ENCODE measurements at regions not wholly inside any gene's neighbourhood (a gene's known extent, or its start where the extent isn't known, plus 50 kb on each side); places are given as distances from the start of the nearest gene placed in this dataset.

DNA sequence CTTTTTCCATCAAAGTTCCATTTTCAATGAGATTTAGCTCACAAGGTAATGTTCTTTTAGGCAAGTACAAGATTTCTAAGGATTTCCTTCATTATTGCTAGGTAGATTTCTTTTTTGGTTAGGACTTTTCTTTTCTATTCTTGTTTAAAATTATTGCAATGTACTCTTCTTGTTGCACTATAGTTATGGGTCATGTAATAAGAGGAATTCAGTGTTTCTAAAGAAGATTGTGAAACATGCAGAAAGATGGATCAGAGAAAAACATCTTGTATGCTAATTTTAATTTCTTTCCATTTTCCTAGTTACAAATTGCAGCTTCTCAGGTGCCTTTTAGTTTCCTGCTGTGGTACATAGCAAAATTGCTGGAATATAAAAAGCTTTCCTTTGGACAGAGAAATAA lies 56.1 kb downstream of the BTG1 start:
- no peak for DNase-seq (ENCODE audit: low spot score)

DNA sequence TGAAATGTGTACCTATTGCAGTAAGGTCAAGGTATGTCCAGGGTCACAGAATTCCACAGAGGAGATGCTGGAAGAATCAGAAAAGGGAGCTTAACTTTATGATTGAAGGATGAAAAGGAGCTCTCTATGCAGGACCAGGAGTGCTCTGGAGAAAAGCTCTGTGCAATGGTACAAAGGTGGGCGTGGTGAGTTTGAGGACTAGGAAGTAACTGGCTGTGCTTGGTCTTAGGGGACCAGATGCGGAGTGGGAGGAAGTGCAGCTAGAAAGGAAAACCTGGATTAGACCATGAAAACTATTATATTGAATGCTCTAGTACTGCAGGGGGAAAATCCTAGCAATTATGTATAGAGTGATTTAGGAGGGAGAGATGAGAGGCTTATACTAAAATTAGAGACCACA lies 56.8 kb downstream of the BTG1 start:
- no peak for DNase-seq (ENCODE audit: low spot score)
- in situ Hi-C loops (cut with HindIII; ENCODE audit: low sequenced_read_pairs) = no loop called here

More for the DNA sequence above, 56.1 kb downstream of the BTG1 start:
- in situ Hi-C loops (cut with HindIII; ENCODE audit: low sequenced_read_pairs) = no loop called here

DNA sequence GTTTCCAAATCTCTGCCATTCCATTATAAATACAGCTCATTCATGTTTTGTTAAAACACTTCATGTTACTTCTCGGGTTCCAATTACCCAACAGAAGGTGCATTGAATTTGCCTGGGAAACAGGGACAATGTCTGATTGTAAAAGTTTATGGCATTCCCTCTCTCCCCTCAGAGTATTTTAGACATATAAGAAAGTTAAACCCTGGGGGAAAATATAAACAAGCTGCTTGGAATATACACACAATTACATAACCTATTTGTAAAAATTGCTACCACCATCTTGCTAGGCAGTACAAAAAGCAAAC lies 60.0 kb downstream of the BTG1 start:
- in situ Hi-C loops (cut with HindIII; ENCODE audit: low sequenced_read_pairs) = no loop called here
- no peak for DNase-seq (ENCODE audit: low spot score)

DNA sequence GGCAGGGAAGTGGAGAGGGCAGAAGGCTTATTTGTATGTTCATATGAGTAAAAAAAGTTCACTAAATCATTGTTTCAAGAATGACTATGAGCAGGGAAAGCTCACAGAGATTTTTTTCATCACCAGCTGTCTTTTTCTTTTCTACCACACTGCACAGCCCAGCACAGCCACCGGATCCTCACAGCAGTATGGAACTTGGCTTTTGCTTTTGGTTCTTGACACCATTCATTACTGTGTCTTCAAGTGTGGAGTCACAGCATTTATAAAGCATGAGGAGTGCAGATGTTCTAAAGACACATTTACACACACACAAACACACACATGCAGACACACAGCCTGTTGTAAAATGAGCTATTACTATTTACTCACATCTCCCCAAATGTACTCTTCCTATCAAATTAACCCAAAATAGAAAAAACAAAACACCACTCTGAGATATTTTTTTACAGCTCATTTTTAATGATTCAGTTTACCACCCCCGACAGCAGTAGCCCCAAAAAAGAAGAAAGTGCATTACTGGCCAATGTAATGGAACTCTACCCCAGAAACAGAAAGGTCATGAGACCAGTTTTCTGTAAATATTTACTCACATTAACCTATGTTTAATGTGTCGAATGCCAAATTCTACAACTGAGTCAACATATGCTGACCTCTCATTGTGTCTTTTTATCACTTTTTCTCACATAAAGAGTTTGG lies 60.5 kb downstream of the BTG1 start:
- in situ Hi-C loops (cut with HindIII; ENCODE audit: low sequenced_read_pairs) = no loop called here
- DNase-seq (ENCODE audit: low spot score) = no peak

DNA sequence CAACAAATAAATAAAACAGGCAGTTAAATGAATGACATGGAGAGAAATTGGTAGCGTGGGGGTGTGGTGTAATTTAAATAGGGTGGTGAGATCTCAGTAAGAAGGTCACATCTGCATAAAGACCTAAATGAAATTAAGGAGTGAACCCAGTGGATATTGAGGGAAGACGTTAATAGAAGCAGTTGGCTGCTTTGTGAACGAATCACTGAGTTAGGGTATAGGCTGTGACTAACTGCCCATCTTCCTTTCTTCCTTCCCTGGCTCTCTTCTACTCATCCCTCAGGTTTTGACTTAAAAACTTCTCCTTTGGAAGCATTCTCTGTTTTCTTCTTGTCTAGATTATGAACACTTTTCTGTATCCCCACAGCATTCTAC lies 64.7 kb downstream of the BTG1 start:
- DNase-seq (ENCODE audit: low spot score) = no peak
- in situ Hi-C loops (cut with HindIII; ENCODE audit: low sequenced_read_pairs) = no loop called here

DNA sequence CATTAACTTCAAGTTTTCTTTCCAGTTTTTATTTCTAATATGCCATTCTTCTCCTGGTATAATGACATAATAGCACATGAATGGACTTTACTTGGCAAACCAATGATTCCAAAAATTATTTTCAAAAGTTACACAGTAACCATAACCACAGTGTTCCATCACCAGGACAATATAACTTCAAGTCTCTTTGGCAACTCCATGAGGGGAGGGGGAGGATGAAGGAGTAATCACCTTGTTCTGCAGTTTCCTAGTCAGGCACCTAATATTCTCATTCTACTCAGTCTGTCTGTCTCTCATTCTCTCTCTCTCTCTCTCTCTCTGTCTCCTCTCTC lies 66.6 kb downstream of the BTG1 start:
- no peak for DNase-seq (ENCODE audit: low spot score)
- in situ Hi-C loops (cut with HindIII; ENCODE audit: low sequenced_read_pairs) = no loop called here

DNA sequence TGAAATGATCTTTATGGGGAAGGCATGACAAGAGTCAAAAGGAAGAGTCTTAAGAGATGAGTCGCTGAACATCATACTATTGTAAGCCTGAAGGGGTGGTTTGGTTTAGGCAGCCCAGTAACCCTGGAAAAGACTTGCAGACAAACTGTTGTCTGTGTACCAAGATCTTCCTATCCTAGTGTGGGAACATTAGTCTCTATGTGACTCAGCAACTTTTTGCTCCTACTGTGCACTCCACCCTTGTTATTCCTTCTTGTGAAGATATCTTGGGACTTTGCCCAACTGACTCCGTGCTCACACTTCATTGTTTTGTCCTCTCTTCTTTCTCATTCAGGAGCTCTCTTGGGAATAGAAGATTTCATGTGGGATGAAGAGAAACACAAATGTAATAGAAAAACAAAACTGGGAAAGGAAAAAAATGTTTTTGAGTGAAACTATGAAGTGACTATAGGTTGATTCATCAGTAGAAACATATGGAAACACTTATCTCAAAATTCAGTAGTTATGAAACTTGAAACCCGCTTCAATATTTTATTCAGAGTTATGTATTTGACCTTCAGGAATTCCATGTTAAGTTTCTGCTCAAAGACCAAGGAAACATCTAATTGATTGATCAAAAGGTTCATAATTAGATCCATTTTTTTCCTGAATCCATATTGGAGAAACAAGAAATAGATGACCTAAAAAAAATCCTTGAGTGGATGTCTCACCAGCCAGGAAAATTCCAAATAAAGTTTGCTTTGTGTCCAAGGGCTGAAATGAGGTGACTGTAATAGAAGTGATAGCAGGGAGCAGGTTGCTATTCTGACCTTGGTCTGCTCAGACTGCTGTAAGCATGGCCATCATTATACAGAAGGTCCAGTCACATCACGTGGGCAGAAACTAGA lies 67.2 kb downstream of the BTG1 start:
- no peak for DNase-seq (ENCODE audit: low spot score)
- in situ Hi-C loops (cut with HindIII; ENCODE audit: low sequenced_read_pairs) = no loop called here

DNA sequence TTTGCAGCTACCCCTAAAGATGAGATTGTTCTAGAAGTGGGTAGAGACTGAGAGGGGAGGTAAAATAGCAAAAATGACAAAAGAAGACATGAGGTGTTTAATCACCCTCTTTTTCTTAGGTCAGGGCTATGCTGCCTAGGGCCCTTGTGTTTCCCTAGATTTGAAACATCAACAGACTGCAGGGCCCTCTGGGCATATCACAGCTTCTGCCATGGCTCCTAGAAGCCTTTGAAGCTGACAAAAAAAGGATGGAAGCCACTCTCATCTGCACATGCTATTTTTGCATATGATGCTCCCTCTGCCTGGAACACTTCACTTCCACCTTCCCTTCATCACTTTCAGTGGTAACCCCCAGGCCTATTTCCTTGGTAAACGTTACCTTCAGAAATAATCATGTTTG lies 68.1 kb downstream of the BTG1 start:
- in situ Hi-C loops (cut with HindIII; ENCODE audit: low sequenced_read_pairs) = no loop called here
- DNase-seq (ENCODE audit: low spot score) = no peak

DNA sequence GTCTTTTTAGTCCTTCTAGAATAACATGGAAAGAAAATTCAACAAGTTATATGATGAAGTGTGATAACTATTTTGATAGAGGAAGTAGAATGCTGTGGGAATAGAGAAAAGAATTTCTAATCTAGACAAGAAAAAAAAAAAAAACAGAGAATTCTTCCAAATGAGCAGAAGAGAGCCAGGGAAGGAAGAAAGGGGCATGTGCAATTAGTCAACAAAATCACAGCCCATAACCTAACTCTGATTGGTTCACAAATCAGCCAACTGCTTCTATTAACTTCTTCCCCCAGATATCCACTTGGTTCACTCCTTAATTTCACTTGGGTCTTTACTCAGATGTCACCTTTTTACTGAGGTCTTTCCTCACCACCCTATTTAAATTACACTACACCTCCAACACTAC lies 69.5 kb downstream of the BTG1 start:
- no peak for DNase-seq (ENCODE audit: low spot score)
- in situ Hi-C loops (cut with HindIII; ENCODE audit: low sequenced_read_pairs) = no loop called here

DNA sequence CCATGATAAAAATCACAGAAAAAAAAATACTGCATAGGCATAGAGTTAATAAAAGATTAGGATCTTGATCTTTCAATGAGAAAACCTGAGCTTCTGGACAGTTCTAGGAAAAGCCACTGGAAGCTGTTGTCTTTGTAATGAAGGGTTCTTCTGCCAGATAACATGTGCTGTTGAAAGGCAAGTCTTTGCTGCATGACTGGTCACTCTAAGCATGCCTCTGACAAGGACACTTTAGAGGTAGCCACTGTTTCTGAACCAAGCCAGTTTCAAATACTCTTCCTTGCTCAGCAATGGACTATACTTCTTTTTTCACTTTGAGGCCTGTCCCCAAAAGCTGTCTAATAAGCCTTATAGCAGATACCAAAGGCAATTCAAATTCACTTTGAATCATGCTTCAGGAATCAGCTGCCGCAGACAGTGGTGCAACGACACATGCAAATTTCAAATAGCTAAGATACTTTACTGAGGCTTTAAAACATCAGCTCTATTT lies 70.2 kb downstream of the BTG1 start:
- in situ Hi-C loops (cut with HindIII; ENCODE audit: low sequenced_read_pairs) = no loop called here
- peak; percentile 92 for DNase-seq (ENCODE audit: low spot score)

DNA sequence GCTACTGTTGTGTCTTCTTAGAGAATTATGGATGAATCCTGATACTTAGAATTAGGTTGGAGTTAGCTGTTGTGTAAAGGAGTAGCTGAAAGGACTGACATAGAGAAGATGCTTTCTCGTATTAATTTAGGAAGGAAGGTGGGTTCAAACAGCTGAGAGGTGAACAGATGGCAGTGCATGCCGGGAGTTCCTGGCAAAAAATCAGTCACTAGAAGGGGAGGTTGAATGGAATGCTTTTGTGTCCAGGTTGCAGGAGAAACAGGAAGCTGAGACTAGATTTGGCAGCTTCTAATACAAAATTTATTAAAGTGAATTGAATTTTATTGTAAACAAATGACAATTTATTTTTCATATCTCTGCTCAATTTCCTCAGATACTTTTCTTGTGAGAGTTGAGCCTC lies 70.8 kb downstream of the BTG1 start:
- in situ Hi-C loops (cut with HindIII; ENCODE audit: low sequenced_read_pairs) = no loop called here
- peak; percentile 84 for DNase-seq (ENCODE audit: low spot score)

DNA sequence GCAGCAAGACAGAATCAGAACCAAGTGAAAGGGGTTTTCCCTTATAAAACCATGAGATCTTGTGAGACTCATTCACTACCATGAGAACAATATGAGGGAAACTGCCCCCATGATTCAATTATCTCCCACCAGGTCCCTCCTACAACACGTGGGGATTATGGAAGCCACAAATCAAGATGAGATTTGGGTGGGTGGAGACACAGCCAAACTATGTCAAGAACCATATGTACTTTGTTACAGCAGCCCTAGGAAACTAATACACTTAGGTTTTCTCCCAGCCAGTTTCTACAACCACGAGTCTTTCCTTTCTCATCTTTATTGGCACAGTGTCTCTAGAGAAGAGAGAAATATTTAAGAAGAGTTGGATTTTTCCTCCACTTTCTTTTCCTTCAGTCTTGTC lies 72.6 kb downstream of the BTG1 start:
- in situ Hi-C loops (cut with HindIII; ENCODE audit: low sequenced_read_pairs) = no loop called here

DNA sequence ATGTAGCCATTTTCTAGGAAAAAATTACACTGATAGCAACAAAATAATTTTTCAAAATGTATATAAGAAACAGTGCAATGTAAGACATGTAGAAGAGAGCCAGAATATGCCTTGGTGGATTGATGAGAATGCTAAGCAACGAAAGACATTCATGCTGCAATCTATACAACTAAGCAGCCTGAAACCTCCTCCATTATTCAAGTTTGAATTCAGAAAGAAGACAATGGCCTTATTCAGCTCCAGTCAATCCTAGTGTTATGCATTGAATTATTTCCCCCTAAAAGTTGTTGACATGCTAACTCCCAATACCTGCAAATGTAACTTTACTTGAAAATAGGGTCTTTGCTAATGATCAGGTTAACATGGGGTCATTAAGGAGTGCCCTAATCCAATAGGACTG lies 73.5 kb downstream of the BTG1 start:
- DNase-seq (ENCODE audit: low spot score) = no peak
- in situ Hi-C loops (cut with HindIII; ENCODE audit: low sequenced_read_pairs) = no loop called here

More for the DNA sequence above, 72.6 kb downstream of the BTG1 start:
- DNase-seq (ENCODE audit: low spot score) = no peak

DNA sequence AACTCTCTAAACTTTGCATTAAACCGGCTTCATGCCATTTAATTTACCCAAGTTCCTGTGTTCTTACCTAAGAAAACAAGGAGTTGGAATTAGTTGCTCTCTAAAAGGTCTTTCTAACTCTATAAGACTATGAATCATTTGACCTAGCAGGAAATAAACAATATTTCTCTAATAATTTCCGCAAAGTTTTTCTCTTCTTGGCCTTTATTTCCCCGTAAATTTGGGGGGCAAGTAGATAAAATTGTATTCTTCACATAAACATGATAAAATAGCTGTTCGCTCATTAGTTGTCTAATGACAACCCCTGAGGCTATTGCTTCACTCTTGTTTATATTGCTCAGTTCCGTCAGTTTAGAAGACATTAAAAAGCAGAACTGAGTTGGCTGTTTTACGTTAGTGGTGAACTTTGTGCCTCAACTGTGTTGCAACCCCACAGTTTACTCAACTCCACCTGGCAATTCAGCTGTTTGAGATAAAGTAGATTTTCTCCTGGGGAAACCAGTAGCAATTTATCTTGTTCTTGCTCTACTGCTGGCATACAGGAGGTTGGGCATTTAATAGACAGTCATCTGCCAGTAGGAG lies 74.7 kb downstream of the BTG1 start:
- in situ Hi-C loops (cut with HindIII; ENCODE audit: low sequenced_read_pairs) = no loop called here
- DNase-seq (ENCODE audit: low spot score) = no peak

DNA sequence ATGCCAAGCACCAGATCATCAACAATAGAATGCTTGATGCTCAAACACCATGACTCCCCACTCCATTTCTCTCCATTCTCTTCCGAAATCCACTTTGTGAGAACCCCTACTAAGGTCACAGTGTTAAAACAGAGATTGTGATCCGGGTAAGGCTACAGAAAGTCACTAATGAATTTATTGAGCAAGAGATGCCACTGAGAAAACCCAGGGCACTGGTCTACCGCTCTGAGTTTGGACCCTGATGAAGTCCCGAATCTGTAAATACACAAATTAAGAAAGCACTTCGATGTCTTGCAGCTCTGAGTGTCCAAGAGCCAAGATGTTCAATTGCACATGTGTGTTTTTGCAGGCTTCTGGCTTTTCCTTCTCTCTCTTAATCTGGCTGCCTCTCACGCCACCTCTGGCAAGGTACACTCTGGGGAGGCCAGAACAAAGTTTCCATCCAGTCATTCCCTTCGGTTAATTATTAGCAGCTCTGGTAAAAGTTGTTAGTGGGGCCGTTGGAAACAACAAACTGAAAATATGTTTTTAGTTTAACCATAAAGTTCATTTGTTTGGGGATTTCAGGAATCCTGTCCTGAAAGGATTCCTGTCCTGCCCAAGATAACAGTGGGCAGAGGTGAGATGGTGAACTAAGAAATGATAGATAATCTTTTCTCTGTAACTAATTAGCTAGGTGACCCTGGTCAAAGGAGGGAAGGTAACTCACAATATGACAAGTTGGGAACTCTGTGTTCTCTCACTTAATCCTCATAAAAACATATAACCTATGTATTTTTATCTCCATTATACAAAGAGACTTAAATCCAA lies 75.4 kb downstream of the BTG1 start:
- no peak for DNase-seq (ENCODE audit: low spot score)
- in situ Hi-C loops (cut with HindIII; ENCODE audit: low sequenced_read_pairs) = no loop called here

DNA sequence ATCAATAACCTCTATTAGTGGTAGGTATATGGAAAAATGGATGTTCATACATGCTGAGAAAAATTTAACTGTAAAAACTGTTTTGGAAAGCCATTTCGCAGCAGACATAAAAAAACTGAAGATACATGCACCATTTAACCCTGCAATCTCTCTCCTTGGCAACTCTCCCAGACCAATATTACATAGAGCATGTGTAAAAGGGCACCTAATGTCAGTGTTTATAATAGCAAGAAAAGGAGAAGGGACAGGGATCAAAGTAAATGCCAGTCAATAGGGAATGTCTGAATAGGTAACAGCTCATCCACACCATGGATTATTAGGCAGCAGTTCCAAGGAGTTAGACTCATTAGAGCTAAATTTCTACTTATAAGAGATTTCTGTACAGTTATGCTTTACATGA lies 77.2 kb downstream of the BTG1 start:
- peak; percentile 53 for DNase-seq (ENCODE audit: low spot score)

DNA sequence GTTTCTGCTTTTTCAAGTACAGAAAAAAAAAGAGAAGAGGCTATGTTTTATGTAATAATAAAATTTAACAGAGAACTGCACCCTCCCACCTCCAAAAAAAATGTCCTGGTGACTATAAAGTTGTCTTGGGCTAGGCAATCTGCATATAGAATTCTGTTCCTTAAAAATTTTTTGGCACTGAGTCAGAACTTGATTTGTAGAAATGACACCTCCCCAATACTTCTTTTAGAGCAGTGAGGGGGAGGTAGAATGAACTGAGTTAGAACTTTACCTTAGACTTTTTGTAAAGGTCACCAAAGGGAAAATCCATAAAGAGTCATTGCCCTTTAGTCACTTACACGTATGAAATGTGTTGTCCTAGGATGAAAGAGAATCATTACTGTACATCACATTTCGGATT lies 80.0 kb downstream of the BTG1 start:
- in situ Hi-C loops (cut with HindIII; ENCODE audit: low sequenced_read_pairs) = no loop called here
- no peak for DNase-seq (ENCODE audit: low spot score)

More for the DNA sequence above, 77.2 kb downstream of the BTG1 start:
- in situ Hi-C loops (cut with HindIII; ENCODE audit: low sequenced_read_pairs) = no loop called here

DNA sequence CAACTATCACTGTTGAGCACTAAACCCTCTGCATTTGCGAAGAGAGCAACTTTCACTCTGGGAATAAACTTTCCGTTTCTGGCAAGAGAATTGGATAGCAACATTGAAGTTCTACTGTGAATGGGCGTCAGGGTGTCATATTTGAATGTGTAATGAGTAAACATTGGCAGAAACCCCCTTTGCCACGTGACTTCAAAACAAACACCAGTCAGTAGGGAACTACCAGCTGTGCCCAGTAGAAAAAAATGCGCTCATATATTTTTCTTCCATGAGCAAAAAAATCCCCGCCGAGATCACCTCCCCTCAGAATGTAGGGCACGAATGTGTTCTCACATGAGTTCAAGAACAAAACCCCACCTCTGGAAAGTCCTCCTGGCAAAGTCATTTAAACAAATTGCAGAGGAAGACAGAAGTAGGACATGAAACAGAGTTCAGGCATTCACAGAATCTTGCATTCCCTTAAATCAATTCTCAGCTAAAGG lies 80.6 kb downstream of the BTG1 start:
- in situ Hi-C loops (cut with HindIII; ENCODE audit: low sequenced_read_pairs) = no loop called here
- DNase-seq (ENCODE audit: low spot score) = no peak

DNA sequence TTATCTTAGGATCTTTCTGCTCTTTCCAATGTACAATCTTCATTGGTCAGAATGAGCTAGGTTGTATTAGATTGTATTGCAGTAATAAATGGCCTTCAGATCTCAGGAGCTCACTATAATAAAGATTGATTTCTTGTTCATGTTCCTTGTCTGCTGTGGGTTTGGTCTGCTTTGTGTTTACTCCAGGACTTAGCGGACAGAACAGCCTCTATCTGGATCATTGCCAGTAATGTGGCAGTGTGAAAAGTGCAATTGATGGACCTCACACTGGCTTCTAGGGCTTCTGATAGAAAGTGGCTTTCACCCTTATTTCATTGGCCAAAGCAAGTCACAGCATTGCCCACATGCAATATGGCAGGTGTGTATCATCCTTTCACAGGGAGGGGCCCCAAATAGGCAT lies 81.2 kb downstream of the BTG1 start:
- no peak for DNase-seq (ENCODE audit: low spot score)

DNA sequence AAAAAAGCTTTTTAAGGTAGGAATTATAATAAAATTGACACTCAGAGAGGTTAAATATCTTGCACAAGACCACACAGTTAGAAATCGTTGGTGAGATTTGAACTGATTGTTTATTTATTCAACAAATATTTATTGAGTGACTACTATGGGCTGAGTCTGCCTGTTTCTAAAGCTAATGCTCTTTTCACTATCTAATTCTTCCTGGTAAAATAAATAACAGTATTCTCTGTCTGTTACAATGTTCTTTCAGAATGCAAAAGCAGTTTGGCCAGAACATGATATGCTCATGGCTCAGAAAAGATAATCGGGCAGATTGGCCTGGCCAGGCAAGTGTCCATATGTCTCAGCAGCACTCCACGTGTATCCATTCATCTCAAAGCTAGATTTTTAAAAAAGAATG lies 82.0 kb downstream of the BTG1 start:
- in situ Hi-C loops (cut with HindIII; ENCODE audit: low sequenced_read_pairs) = no loop called here
- DNase-seq (ENCODE audit: low spot score) = peak; percentile 93

More for the DNA sequence above, 81.2 kb downstream of the BTG1 start:
- in situ Hi-C loops (cut with HindIII; ENCODE audit: low sequenced_read_pairs) = no loop called here
